ENCODE measurements at regions not wholly inside any gene's neighbourhood (a gene's known extent, or its start where the extent isn't known, plus 50 kb on each side); places are given as distances from the start of the nearest gene placed in this dataset.
"Not testable (repeated sequence)": the region's sequence is repeated elsewhere in the genome, so short reads cannot be mapped to it uniquely, and the experiment has no call there.

GRCh38 chr7:113383638-113384037 is 265.3 kb upstream of the SMIM30 start:
- DNase-seq, result no peak

- no peak for DNase-seq
Observed at GRCh38 chr7:113379746-113380145, 261.4 kb upstream of the SMIM30 start.

GRCh38 chr7:113374955-113375354 is 256.6 kb upstream of the SMIM30 start:
- no peak for DNase-seq

- no peak for DNase-seq
Observed at GRCh38 chr7:113373863-113374262, 255.5 kb upstream of the SMIM30 start.

GRCh38 chr7:113371416-113372043 is 253.2 kb upstream of the SMIM30 start:
- DNase-seq, result no peak

- no peak for DNase-seq
Observed at GRCh38 chr7:113370910-113371309, 252.6 kb upstream of the SMIM30 start.

- DNase-seq, result no peak
Observed at GRCh38 chr7:113368256-113368655, 249.9 kb upstream of the SMIM30 start.

- DNase-seq, result no peak
Observed at GRCh38 chr7:113367041-113367586, 248.8 kb upstream of the SMIM30 start.

- DNase-seq, result no peak
Observed at GRCh38 chr7:113366122-113366521, 247.8 kb upstream of the SMIM30 start.

- no peak for DNase-seq
Observed at GRCh38 chr7:113349339-113349738, 231.0 kb upstream of the SMIM30 start.

- no peak for DNase-seq
Observed at GRCh38 chr7:113339661-113340060, 221.3 kb upstream of the SMIM30 start.

- DNase-seq, result no peak
Observed at GRCh38 chr7:113338071-113338696, 219.8 kb upstream of the SMIM30 start.

GRCh38 chr7:113336838-113337237 is 218.5 kb upstream of the SMIM30 start:
- DNase-seq, result not testable (repeated sequence)

- no peak for DNase-seq
Observed at GRCh38 chr7:113331155-113331898, 213.0 kb upstream of the SMIM30 start.

- no peak for DNase-seq
Observed at GRCh38 chr7:113321201-113321600, 202.8 kb upstream of the SMIM30 start.

- DNase-seq, result no peak
Observed at GRCh38 chr7:113320419-113320818, 202.1 kb upstream of the SMIM30 start.

GRCh38 chr7:113314594-113314993 is 196.2 kb upstream of the SMIM30 start:
- DNase-seq, result no peak

- no peak for DNase-seq
Observed at GRCh38 chr7:113308399-113308798, 190.0 kb upstream of the SMIM30 start.

- DNase-seq, result no peak
Observed at GRCh38 chr7:113307147-113307546, 188.8 kb upstream of the SMIM30 start.

- DNase-seq, result no peak
Observed at GRCh38 chr7:113306302-113306701, 187.9 kb upstream of the SMIM30 start.

GRCh38 chr7:113304104-113304503 is 185.8 kb upstream of the SMIM30 start:
- no peak for DNase-seq

- not testable (repeated sequence) for DNase-seq
Observed at GRCh38 chr7:113303388-113303787, 185.0 kb upstream of the SMIM30 start.

- no peak for DNase-seq
Observed at GRCh38 chr7:113301983-113302382, 183.6 kb upstream of the SMIM30 start.
